ENCODE measurements at regions not wholly inside any gene's neighbourhood (a gene's known extent, or its start where the extent isn't known, plus 50 kb on each side); places are given as distances from the start of the nearest gene placed in this dataset.

GRCh38 chr9:18397076-18397475, 76.9 kb upstream of the ADAMTSL1 start:
- no peak for TF ChIP-seq CTCF (IDR thresholded peaks at IDR 0.05)
- no peak for TF ChIP-seq POLR2A (IDR thresholded peaks at IDR 0.05)
